GM06990 (cell line): ENCODE measurements at regions not wholly inside any gene's neighbourhood (a gene's known extent, or its start where the extent isn't known, plus 50 kb on each side); places are given as distances from the start of the nearest gene placed in this dataset.

ENCODE experiments used
- DNase-seq: peaks from one replicate; pipeline ENCODE4 v3.0.0-alpha.2; 2011; ENCODE audit not compliant: insufficient read length; ENCODE audit errors: extremely low read depth
- H3K27me3 ChIP-seq: replicated peaks from 2 replicates; pipeline ENCODE4 v1.6.0; 2011; ENCODE audit warnings: low read length; ENCODE audit not compliant: control insufficient read depth, insufficient read depth
- H3K36me3 ChIP-seq: 2 replicates; pipeline ENCODE4 v1.5.1; 2011; ENCODE audit warnings: low read length; ENCODE audit not compliant: control insufficient read depth, insufficient read depth
- H3K4me3 ChIP-seq: replicated peaks from 2 replicates; pipeline ENCODE4 v1.5.1; 2011; ENCODE audit warnings: low read depth, mild to moderate bottlenecking, control low read depth, low read length
- CTCF ChIP-seq: IDR thresholded peaks from 2 replicates; pipeline ENCODE4 v1.5.1; 2011; ENCODE audit warnings: low read length, control low read depth, mild to moderate bottlenecking, inconsistent platforms; ENCODE audit not compliant: insufficient read depth, poor library complexity, severe bottlenecking

GRCh38 chr5:67465537-67466207 lies 269.1 kb upstream of the CD180 start:
- no peaks in the 10 kb centered on the region for H3K27me3 ChIP-seq
- TF ChIP-seq CTCF: no peak
- H3K4me3 ChIP-seq: no peak overlapping the region
- DNase-seq: no peak
- H3K36me3 ChIP-seq: no peaks in the 10 kb centered on the region

GRCh38 chr5:67462147-67462546 lies 265.5 kb upstream of the CD180 start:
- no peak for TF ChIP-seq CTCF
- no peak for DNase-seq
- Histone ChIP-seq H3K4me3 (no peak overlapping the region), H3K36me3 (no peaks in the 10 kb centered on the region), H3K27me3 (no peaks in the 10 kb centered on the region)

GRCh38 chr5:67459253-67459652 lies 262.7 kb upstream of the CD180 start:
- DNase-seq: no peak
- Histone ChIP-seq H3K4me3 (no peak overlapping the region), H3K36me3 (no peaks in the 10 kb centered on the region), H3K27me3 (no peaks in the 10 kb centered on the region)
- no peak for TF ChIP-seq CTCF

- no peak for DNase-seq
- no peaks in the 10 kb centered on the region for H3K27me3 ChIP-seq
- no peak overlapping the region for H3K4me3 ChIP-seq
- TF ChIP-seq CTCF: no peak
- H3K36me3 ChIP-seq: no peaks in the 10 kb centered on the region
Measured at GRCh38 chr5:67455970-67456369, 259.4 kb upstream of the CD180 start.

- no peak for DNase-seq
- H3K27me3 ChIP-seq: no peaks in the 10 kb centered on the region
- no peak for TF ChIP-seq CTCF
- no peaks in the 10 kb centered on the region for H3K36me3 ChIP-seq
- no peak overlapping the region for H3K4me3 ChIP-seq
Measured at GRCh38 chr5:67454957-67455561, 258.5 kb upstream of the CD180 start.
